GM13976 (cell line): ENCODE measurements at regions not wholly inside any gene's neighbourhood (a gene's known extent, or its start where the extent isn't known, plus 50 kb on each side); places are given as distances from the start of the nearest gene placed in this dataset.

Experiments used
- DNase-seq: peaks from one replicate; pipeline ENCODE4 v3.0.0; 2012; ENCODE audit warnings: low spot score
- CTCF ChIP-seq: IDR thresholded peaks from 2 replicates; pipeline ENCODE4 v1.5.1; 2012; ENCODE audit warnings: borderline replicate concordance, mild to moderate bottlenecking; ENCODE audit not compliant: insufficient read depth; ENCODE audit errors: extremely low read depth, missing control alignments, control extremely low read depth
- in situ Hi-C: fragments of 300-500 bp; cut with MboI; formaldehyde crosslinking; loops from one replicate; pipeline ENCODE4 v1.12.0; 2022; ENCODE audit warnings: low sequenced_read_pairs, mixed read lengths, inconsistent platforms; ENCODE audit not compliant: unreplicated experiment

DNA sequence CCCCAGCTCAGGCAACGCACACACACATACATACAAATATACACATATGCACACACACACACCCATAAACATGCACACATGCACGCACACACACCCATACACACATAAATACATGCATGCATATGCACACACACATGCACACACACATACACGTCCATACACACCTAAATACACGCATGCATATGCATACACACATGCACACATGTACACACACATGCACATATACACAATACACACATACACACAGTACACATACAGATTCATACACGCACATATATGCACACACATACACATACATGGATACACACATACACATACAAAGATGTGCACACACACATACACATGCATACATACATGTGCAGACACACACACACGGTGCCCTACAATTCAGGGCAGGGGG lies 496.6 kb downstream of the TBC1D22A start:
- DNase-seq: no peak
- no peak for TF ChIP-seq CTCF
- in situ Hi-C loops: no loop called here

- no peak for DNase-seq
- in situ Hi-C loops: no loop called here
- TF ChIP-seq CTCF: no peak
Measured at GRCh38 chr22:47257976-47258375, 495.5 kb downstream of the TBC1D22A start.

DNA sequence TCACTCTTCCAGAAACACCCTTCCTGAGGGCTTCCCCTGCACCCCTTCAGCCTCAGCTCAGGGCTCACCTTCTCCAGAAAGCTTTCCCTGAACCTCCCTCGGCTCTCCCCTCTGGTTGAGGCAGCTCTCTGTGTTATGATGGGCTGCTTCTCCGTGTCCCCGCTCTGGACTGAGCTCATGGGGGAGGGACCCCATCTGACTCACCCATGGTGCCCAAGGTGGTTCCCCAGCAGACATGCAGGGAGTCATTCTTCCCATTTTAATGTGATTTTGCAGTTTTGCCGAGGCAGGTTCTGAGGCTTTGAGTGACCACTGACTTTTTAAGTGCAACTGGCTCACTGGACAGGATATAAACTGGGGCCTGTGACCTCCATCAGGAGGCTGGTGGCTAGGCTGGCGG lies 495.1 kb downstream of the TBC1D22A start:
- in situ Hi-C loops: no loop called here
- no peak for TF ChIP-seq CTCF
- no peak for DNase-seq

GRCh38 chr22:47251911-47252310 lies 489.5 kb downstream of the TBC1D22A start:
- in situ Hi-C loops: no loop called here
- no peak for DNase-seq
- no peak for TF ChIP-seq CTCF

DNA sequence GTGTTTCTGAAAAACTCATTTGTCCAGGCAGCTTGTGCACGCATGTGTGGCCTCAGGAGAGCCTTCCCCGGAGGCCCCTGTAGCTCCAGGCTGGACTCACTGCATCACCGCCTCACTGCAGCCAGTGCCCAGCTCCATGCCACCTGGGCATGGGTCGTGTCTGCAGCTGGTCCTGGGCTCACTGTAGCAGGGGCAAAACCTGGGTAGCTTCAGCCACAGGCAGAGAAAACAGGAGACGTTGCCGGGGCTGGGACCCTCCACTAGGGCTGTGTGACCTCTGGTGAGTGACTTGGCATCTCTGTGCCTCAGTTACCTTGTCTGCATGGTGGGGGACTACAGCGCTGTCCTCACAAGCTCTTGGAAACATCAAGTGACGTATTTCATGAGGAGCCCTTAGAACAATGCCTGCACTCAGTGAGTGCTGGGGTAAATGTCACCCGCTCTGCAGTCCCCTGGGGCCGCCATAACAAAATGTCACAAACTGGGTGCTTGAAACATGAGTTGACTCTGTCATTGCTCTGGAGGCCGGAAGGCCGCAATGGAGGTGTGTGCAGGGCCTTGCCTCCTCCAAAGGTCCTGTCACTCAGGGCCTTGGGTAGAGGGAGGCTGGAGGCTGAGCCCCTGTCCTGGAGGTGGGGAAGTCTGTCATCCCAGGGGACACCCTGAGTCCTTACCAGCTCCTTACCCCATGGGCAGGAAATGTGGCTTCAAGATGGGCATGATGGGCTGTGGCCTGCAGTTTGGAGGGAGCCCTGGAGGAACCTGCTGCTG lies 488.7 kb downstream of the TBC1D22A start:
- TF ChIP-seq CTCF: no peak
- in situ Hi-C loops: no loop called here

DNA sequence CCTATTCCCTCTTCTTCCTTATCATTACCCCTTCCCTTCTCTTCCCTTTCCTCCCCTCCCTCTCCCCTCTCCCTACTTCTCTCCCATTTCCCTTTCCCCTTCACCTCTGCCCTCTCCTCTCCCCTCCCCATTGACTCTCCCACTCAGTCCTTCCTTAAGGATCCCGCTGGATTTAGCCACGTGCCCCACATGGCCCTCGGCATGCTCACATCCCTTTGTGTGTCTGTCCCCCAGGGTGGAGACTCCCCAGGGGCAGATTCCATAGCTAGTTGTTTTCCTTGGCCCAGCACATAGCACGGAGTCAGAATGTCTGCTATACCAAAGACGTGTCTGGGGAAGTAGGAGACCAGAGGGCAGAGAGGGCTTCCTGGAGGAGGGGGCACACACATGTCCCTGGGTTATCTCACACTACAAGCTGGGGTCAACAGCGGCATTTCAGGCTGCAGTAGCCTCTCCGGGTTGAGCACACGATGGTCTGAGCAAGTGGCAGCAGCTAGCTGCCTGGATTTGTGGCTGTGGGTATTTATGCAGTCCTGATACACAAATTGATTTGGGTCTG lies 487.0 kb downstream of the TBC1D22A start:
- in situ Hi-C loops: no loop called here
- TF ChIP-seq CTCF: no peak
- DNase-seq: no peak

More for the DNA sequence above, 488.7 kb downstream of the TBC1D22A start:
- DNase-seq: no peak
